GM13976 (cell line): ENCODE measurements at regions not wholly inside any gene's neighbourhood (a gene's known extent, or its start where the extent isn't known, plus 50 kb on each side); places are given as distances from the start of the nearest gene placed in this dataset.

ENCODE experiments used
- DNase-seq: peaks from one replicate; pipeline ENCODE4 v3.0.0; 2012; ENCODE audit warnings: low spot score
- CTCF ChIP-seq: IDR thresholded peaks from 2 replicates; pipeline ENCODE4 v1.5.1; 2012; ENCODE audit warnings: borderline replicate concordance, mild to moderate bottlenecking; ENCODE audit not compliant: insufficient read depth; ENCODE audit errors: extremely low read depth, missing control alignments, control extremely low read depth
- in situ Hi-C: fragments of 300-500 bp; cut with MboI; formaldehyde crosslinking; loops from one replicate; pipeline ENCODE4 v1.12.0; 2022; ENCODE audit warnings: low sequenced_read_pairs, mixed read lengths, inconsistent platforms; ENCODE audit not compliant: unreplicated experiment

GRCh38 chr4:111204797-111205196, 581.9 kb upstream of the PITX2 start:
- in situ Hi-C loops: no loop called here

GRCh38 chr4:111208970-111209369, 586.1 kb upstream of the PITX2 start:
- TF ChIP-seq CTCF: no peak
- no peak for DNase-seq
- in situ Hi-C loops: no loop called here

More at GRCh38 chr4:111204797-111205196, 581.9 kb upstream of the PITX2 start:
- no peak for TF ChIP-seq CTCF
- DNase-seq: no peak

- no peak for TF ChIP-seq CTCF
- no peak for DNase-seq
- in situ Hi-C loops: no loop called here
Measured at GRCh38 chr4:111209706-111210105, 586.8 kb upstream of the PITX2 start.

- TF ChIP-seq CTCF: no peak
- in situ Hi-C loops: no loop called here
- no peak for DNase-seq
Measured at GRCh38 chr4:111210595-111210994, 587.7 kb upstream of the PITX2 start.

- DNase-seq: no peak
- TF ChIP-seq CTCF: no peak
- in situ Hi-C loops: no loop called here
Measured at GRCh38 chr4:111213531-111213930, 590.7 kb upstream of the PITX2 start.

GRCh38 chr4:111214371-111214770, 591.5 kb upstream of the PITX2 start:
- in situ Hi-C loops: no loop called here
- TF ChIP-seq CTCF: no peak
- no peak for DNase-seq

GRCh38 chr4:111215755-111216154, 592.9 kb upstream of the PITX2 start:
- in situ Hi-C loops: no loop called here
- TF ChIP-seq CTCF: no peak
- DNase-seq: no peak
